ENCODE measurements at regions not wholly inside any gene's neighbourhood (a gene's known extent, or its start where the extent isn't known, plus 50 kb on each side); places are given as distances from the start of the nearest gene placed in this dataset.
A peak's percentile ranks its signal among the peaks of the same experiment; 100 is the strongest.
"Not testable (repeated sequence)": the region's sequence is repeated elsewhere in the genome, so short reads cannot be mapped to it uniquely, and the experiment has no call there.

DNA sequence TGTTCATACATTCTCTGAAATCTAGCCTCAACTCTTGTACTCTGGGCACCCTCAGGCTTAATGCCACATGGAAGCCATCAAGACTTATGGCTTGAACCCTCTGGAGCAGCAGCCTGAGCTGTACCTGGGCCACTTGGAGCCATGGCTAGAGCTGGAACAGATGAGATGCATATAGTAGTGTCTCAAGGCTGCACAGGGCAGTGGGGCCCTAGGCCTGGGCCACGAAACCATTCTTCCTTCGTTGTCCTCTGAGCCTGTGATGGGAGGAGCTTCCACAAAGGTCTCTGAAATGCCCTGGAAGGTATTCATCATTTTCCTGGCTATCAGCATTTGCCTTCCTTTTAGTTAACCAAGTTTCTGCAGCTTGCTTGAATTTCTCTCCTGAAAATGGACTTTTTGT, 1427.2 kb upstream of the PCDH10 start:
- no peak for DNase-seq (ENCODE audit: low read depth)
- no peak for TF ChIP-seq CTCF (IDR thresholded peaks at IDR 0.05; ENCODE audit: low read depth, low read length)
- H3K4me3 ChIP-seq (ENCODE audit: low read depth, low read length), result no peak overlapping the region

GRCh38 chr4:131723069-131723468, 1426.0 kb upstream of the PCDH10 start:
- H3K4me3 ChIP-seq (ENCODE audit: low read depth, low read length); DNase-seq (ENCODE audit: low read depth): not testable (repeated sequence)

- not testable (repeated sequence) for H3K4me3 ChIP-seq (ENCODE audit: low read depth, low read length)
- DNase-seq (ENCODE audit: low read depth), result peak; percentile 59
Measured at GRCh38 chr4:131724847-131725246, 1424.2 kb upstream of the PCDH10 start.

DNA sequence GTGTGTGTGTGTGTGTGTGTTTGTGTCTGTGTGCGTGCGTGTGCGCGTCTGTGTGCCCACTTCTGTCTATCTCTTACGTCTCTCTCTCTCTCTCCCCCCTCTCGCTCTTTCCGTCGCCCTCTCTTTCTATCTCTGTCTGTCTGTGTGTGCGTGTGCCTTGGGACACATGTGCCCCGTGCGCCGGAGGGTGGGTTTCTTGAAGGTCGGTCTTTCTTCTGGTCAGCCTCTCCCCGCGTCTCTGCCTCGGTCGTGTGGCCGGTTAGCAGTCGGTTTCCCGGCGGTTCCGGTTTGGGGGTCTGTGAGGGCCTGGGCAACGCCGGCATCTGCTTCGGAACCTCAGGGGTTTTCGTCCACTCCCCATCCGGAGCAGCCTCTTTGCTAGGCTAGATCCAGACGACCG, 1423.6 kb upstream of the PCDH10 start:
- not testable (repeated sequence) for H3K4me3 ChIP-seq (ENCODE audit: low read depth, low read length); DNase-seq (ENCODE audit: low read depth)

DNA sequence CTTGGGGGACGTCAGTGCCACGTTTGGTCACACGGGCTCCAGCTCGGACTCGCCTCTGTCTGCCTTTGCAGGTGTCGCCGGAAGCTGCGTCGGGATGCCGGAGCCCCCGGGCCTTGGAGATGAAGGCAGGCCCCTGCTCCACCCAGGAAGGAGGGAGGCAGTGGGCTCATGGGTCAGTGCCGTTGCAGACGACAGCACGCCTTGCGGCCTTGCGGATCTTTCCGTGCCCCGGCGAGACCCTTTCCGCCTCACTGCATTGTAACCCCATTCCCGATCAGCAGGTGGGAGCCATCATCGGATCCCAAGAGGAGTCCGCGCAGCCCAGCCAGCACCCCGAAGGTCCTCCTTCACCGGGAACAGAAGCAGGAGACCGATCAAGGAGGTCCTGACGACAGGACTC, 1422.2 kb upstream of the PCDH10 start:
- not testable (repeated sequence) for H3K4me3 ChIP-seq (ENCODE audit: low read depth, low read length); DNase-seq (ENCODE audit: low read depth)

- not testable (repeated sequence) for DNase-seq (ENCODE audit: low read depth); H3K4me3 ChIP-seq (ENCODE audit: low read depth, low read length)
Measured at GRCh38 chr4:131727418-131727817, 1421.7 kb upstream of the PCDH10 start.

GRCh38 chr4:131729205-131729604, 1419.9 kb upstream of the PCDH10 start:
- H3K4me3 ChIP-seq (ENCODE audit: low read depth, low read length); DNase-seq (ENCODE audit: low read depth): not testable (repeated sequence)

DNA sequence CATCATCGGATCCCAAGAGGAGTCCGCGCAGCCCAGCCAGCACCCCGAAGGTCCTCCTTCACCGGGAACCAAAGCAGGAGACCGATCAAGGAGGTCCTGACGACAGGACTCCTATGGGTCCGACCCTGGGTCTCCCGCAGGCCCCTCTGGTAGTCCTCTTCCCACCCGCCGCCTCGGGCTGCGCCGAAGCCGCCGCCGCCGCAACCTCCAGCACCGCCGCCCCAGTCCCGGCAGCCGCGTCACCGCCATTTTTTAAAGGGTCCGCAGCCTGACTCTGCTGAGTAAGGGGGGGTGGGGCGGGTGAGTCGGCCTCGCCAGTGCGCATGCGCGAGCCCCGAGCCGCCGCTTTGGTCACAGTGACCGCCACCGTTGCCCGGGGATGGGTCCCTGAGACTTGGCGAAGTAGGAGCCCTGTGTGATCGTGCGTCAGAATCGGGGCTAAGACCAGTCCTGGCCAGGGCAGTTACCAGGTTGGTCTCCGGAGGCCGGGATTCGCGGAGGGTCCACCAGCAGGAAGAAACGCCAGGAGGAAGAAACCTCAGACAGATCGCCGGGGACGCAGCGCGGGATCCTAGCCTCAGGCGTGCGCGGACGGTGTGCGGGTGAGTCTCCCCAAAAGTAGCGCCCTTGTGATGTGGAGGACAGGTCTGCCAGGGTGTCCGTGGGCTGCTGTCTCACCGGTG, 1419.2 kb upstream of the PCDH10 start:
- not testable (repeated sequence) for DNase-seq (ENCODE audit: low read depth); H3K4me3 ChIP-seq (ENCODE audit: low read depth, low read length)

DNA sequence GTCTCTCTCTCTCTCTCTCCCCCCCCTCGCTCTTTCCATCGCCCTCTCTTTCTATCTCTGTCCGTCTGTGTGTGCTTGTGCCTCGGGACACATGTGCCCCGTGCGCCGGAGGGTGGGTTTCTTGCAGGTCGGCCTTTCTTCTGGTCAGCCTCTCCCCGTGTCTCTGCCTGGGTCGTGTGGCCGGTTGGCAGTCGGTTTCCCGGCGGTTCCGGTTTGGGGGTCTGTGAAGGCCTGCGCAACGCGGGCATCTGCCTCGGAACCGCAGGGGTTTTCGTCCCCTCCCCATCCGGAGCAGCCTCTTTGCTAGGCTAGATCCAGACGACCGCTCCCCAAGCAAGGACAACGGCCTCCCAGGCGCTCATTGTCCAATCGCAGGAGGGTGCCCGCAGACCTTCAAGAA, 1418.5 kb upstream of the PCDH10 start:
- not testable (repeated sequence) for DNase-seq (ENCODE audit: low read depth)

GRCh38 chr4:131732034-131732630, 1417.0 kb upstream of the PCDH10 start:
- not testable (repeated sequence) for DNase-seq (ENCODE audit: low read depth); H3K4me3 ChIP-seq (ENCODE audit: low read depth, low read length)

More for the DNA sequence above, 1418.5 kb upstream of the PCDH10 start:
- H3K4me3 ChIP-seq (ENCODE audit: low read depth, low read length), result not testable (repeated sequence)

DNA sequence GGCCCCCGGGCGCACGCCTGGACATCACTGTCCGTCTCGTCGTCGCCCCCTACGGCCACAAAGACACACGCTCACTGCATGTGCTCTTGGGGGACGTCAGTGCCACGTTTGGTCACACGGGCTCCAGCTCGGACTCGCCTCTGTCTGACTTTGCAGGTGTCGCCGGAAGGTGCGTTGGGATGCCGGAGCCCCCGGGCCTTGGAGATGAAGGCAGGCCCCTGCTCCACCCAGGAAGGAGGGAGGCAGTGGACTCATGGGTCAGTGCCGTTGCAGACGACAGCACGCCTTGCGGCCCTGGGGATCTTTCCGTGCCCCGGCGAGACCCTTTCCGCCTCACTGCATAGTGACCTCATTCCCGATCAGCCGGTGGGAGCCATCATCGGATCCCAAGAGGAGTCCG, 1414.8 kb upstream of the PCDH10 start:
- H3K4me3 ChIP-seq (ENCODE audit: low read depth, low read length); DNase-seq (ENCODE audit: low read depth): not testable (repeated sequence)

DNA sequence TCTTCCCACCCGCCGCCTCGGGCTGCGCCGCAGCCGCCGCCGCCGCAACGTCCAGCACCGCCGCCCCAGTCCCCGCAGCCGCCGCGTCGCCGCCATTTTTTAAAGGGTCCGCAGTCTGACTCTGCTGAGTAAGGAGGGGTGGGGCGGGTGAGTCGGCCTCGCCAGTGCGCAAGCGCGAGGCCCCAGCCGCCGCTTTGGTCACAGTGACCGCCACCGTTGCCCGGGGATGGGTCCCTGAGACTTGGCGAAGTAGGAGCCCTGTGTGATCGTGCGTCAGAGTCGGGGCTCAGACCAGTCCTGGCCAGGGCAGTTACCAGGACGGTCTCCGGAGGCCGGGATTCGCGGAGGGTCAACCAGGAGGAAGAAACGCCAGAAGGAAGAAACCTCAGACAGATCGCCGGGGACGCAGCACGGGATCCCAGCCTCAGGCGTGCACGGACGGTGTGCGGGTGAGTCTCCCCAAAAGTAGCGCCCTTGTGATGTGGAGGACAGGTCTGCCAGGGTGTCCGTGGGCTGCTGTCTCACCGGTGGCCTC, 1414.2 kb upstream of the PCDH10 start:
- DNase-seq (ENCODE audit: low read depth), result not testable (repeated sequence)

GRCh38 chr4:131738991-131739390, 1410.1 kb upstream of the PCDH10 start:
- H3K4me3 ChIP-seq (ENCODE audit: low read depth, low read length); DNase-seq (ENCODE audit: low read depth): not testable (repeated sequence)

More for the DNA sequence above, 1414.2 kb upstream of the PCDH10 start:
- not testable (repeated sequence) for H3K4me3 ChIP-seq (ENCODE audit: low read depth, low read length)

DNA sequence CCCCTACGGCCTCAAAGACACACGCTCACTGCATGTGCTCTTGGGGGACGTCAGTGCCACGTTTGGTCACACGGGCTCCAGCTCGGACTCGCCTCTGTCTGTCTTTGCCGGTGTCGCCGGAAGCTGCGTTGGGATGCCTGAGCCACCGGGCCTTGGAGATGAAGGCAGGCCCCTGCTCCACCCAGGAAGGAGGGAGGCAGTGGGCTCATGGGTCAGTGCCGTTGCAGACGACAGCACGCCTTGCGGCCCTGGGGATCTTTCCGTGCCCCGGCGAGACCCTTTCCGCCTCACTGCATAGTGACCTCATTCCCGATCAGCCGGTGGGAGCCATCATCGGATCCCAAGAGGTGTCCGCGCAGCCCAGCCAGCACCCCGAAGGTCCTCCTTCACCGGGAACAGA, 1407.3 kb upstream of the PCDH10 start:
- not testable (repeated sequence) for H3K4me3 ChIP-seq (ENCODE audit: low read depth, low read length); DNase-seq (ENCODE audit: low read depth)

DNA sequence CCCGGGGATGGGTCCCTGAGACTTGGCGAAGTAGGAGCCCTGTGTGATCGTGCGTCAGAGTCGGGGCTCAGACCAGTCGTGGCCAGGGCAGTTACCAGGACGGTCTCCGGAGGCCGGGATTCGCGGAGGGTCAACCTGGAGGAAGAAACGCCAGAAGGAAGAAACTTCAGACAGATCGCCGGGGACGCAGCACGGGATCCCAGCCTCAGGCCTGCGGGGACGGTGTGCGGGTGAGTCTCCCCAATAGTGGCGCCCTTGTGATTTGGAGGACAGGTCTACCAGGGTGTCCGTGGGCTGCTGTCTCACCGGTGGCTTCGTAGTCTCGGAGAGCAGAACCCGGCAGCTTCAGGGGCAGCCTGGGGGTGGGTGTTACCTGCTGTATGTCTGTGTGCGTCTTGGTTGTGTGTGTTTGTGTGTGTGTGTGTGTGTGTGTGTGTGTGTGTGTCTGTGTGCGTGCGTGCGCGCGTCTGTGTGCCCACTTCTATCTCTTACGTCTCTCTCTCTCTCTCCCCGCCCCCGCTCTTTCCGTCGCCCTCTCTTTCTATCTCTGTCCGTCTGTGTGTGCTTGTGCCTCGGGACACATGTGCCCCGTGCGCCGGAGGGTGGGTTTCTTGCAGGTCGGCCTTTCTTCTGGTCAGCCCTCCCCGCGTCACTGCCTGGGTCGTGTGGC, 1406.4 kb upstream of the PCDH10 start:
- not testable (repeated sequence) for H3K4me3 ChIP-seq (ENCODE audit: low read depth, low read length); DNase-seq (ENCODE audit: low read depth)

DNA sequence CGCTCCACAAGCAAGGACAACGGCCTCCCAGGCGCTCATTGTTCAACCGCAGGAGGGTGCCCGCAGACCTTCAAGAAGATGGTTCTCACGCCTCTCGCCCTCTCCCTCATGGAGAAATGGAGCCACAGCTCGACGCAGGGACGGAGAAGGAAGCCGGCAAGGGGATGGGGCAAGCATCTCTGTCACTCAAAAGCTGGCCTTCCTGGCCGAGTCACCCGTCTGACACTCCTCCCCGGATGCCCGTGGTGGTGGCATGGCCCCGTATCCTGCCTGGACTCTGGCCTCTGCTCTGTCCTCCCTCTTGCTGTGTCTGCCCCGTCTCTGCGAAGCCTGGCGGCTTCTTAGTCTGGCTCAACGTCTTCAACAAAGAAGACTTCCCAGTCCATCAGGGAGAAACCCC, 1405.7 kb upstream of the PCDH10 start:
- not testable (repeated sequence) for H3K4me3 ChIP-seq (ENCODE audit: low read depth, low read length); DNase-seq (ENCODE audit: low read depth)

- not testable (repeated sequence) for DNase-seq (ENCODE audit: low read depth); H3K4me3 ChIP-seq (ENCODE audit: low read depth, low read length)
Measured at GRCh38 chr4:131747203-131747602, 1401.9 kb upstream of the PCDH10 start.

DNA sequence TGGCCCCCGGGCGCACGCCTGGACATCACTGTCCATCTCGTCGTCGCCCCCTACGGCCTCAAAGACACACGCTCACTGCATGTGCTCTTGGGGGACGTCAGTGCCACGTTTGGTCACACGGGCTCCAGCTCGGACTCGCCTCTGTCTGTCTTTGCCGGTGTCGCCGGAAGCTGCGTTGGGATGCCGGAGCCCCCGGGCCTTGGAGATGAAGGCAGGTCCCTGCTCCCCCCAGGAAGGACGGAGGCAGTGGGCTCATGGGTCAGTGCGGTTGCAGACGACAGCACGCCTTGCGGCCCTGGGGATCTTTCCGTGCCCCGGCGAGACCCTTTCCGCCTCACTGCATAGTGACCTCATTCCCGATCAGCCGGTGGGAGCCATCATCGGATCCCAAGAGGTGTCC, 1399.9 kb upstream of the PCDH10 start:
- H3K4me3 ChIP-seq (ENCODE audit: low read depth, low read length); DNase-seq (ENCODE audit: low read depth): not testable (repeated sequence)
